DMS153 (cell line): ENCODE measurements at regions not wholly inside any gene's neighbourhood (a gene's known extent, or its start where the extent isn't known, plus 50 kb on each side); places are given as distances from the start of the nearest gene placed in this dataset.
"Not testable (repeated sequence)": the region's sequence is repeated elsewhere in the genome, so short reads cannot be mapped to it uniquely, and the experiment has no call there.

Experiments used
- DNase-seq: peaks from one replicate; lab custom pipeline; 2025; lab: John Stamatoyannopoulos, UW

- no peak for DNase-seq
Measured at GRCh38 chr6:14995966-14996602, 249.8 kb upstream of the JARID2 start.

- no peak for DNase-seq
Measured at GRCh38 chr6:14996892-14997291, 249.0 kb upstream of the JARID2 start.

- no peak for DNase-seq
Measured at GRCh38 chr6:14997507-14997906, 248.4 kb upstream of the JARID2 start.

GRCh38 chr6:14999106-14999505, 246.8 kb upstream of the JARID2 start:
- DNase-seq = no peak

GRCh38 chr6:15001326-15001910, 244.5 kb upstream of the JARID2 start:
- DNase-seq = no peak

GRCh38 chr6:15008269-15008668, 237.6 kb upstream of the JARID2 start:
- DNase-seq = no peak

GRCh38 chr6:15014958-15015357, 230.9 kb upstream of the JARID2 start:
- DNase-seq = no peak

- no peak for DNase-seq
Measured at GRCh38 chr6:15016813-15017212, 229.1 kb upstream of the JARID2 start.

- no peak for DNase-seq
Measured at GRCh38 chr6:15017261-15017660, 228.6 kb upstream of the JARID2 start.

- no peak for DNase-seq
Measured at GRCh38 chr6:15017803-15018202, 228.1 kb upstream of the JARID2 start.

- DNase-seq = no peak
Measured at GRCh38 chr6:15020119-15020770, 225.6 kb upstream of the JARID2 start.

GRCh38 chr6:15021074-15021473, 224.8 kb upstream of the JARID2 start:
- no peak for DNase-seq

- not testable (repeated sequence) for DNase-seq
Measured at GRCh38 chr6:15023018-15023417, 222.9 kb upstream of the JARID2 start.

GRCh38 chr6:15023448-15023847, 222.4 kb upstream of the JARID2 start:
- DNase-seq = no peak

GRCh38 chr6:15025446-15025845, 220.4 kb upstream of the JARID2 start:
- no peak for DNase-seq

- peak; percentile 90 for DNase-seq
Measured at GRCh38 chr6:15026832-15027231, 219.0 kb upstream of the JARID2 start.

- DNase-seq = no peak
Measured at GRCh38 chr6:15027472-15027871, 218.4 kb upstream of the JARID2 start.

GRCh38 chr6:15032015-15032414, 213.9 kb upstream of the JARID2 start:
- DNase-seq = no peak

GRCh38 chr6:15033850-15034203, 212.0 kb upstream of the JARID2 start:
- DNase-seq = no peak

GRCh38 chr6:15036690-15037245, 209.1 kb upstream of the JARID2 start:
- DNase-seq = peak; percentile 48

- DNase-seq = no peak
Measured at GRCh38 chr6:15037253-15037652, 208.6 kb upstream of the JARID2 start.

GRCh38 chr6:15038013-15038791, 207.7 kb upstream of the JARID2 start:
- no peak for DNase-seq

GRCh38 chr6:15039136-15039535, 206.7 kb upstream of the JARID2 start:
- no peak for DNase-seq
